Upper lobe of left lung (tissue), 6 donors: ENCODE measurements at regions not wholly inside any gene's neighbourhood (a gene's known extent, or its start where the extent isn't known, plus 50 kb on each side); places are given as distances from the start of the nearest gene placed in this dataset.

ENCODE experiments used
- ATAC-seq, 2 donors: fragments of 200-7000 bp; cut with Tn5 transposase; one replicate each; pipeline ENCODE4 v1.9.1; 2022; ENCODE audit warnings: mild to moderate bottlenecking in 2 of 2, moderate library complexity in 2 of 2; ENCODE audit not compliant: low FRiP score in 2 of 2
- DNase-seq, 2 donors: peaks; one replicate each; pipeline ENCODE4 v3.0.0-alpha.2; 2019 to 2020
- H3K27ac ChIP-seq, 4 donors: fragments of 200-600 bp; sonication (generic); one replicate each; pipeline ENCODE4 v1.5.1; 2016 to 2019
- H3K27me3 ChIP-seq, 4 donors: fragments of 200-600 bp; sonication (generic); one replicate each; pipeline ENCODE4 v1.5.1; 2017 to 2019
- H3K36me3 ChIP-seq, 4 donors: fragments of 200-600 bp; sonication (generic); one replicate each; pipeline ENCODE4 v1.5.1; 2016 to 2019
- H3K4me1 ChIP-seq, 4 donors: fragments of 200-600 bp; sonication (generic); one replicate each; pipeline ENCODE4 v1.5.1; 2018 to 2019
- H3K4me3 ChIP-seq, 4 donors: fragments of 200-600 bp; sonication (generic); one replicate each; pipeline ENCODE4 v1.5.1; 2017 to 2019; ENCODE audit warnings: mild to moderate bottlenecking in 2 of 4, moderate library complexity in 1 of 4
- H3K9me3 ChIP-seq, 4 donors: fragments of 200-600 bp; sonication (generic); one replicate each; pipeline ENCODE4 v1.5.1; 2018 to 2019
- CTCF ChIP-seq, 6 experiments: fragments of 450-650 bp in 4 of 6; fragments of 200-600 bp in 2 of 6; sonication (generic) in 2 of 6; IDR thresholded peaks; one replicate each; pipeline ENCODE4 v1.5.1; 2016 to 2019; ENCODE audit warnings: antibody characterized with exemption in 6 of 6
- EP300 ChIP-seq, 4 donors: sonication (generic); formaldehyde crosslinking; IDR thresholded peaks; one replicate each; pipeline ENCODE4 v1.5.1; 2017; ENCODE audit warnings: antibody characterized with exemption in 4 of 4, control low read depth in 2 of 4
- POLR2A ChIP-seq, 4 donors: fragments of 450-650 bp; IDR thresholded peaks; one replicate each; pipeline ENCODE4 v1.5.1; 2016 to 2017; ENCODE audit warnings: antibody characterized with exemption in 4 of 4, mild to moderate bottlenecking in 2 of 4
- POLR2AphosphoS5 ChIP-seq, 2 donors: sonication (generic); formaldehyde crosslinking; IDR thresholded peaks; one replicate each; pipeline ENCODE4 v1.5.1; 2017; ENCODE audit warnings: antibody characterized with exemption in 2 of 2
- WGBS, 2 donors: methylation state at CpG; one replicate each; pipeline ENCODE4 v1.1.5; 2017 to 2018; 5-methylcytosine and 5-hydroxymethylcytosine counted together
- donor health status: DM: no; HTN: no; CAD: no; lungs with moderate emphysema.
- donor health status: DM: no; HTN: yes; CAD: no; lungs with severe emphysema.

GRCh38 chr2:138355244-138355643 lies 146.3 kb upstream of the SPOPL start:
- H3K27me3 ChIP-seq = no peaks in the 10 kb centered on the region
- DNase-seq (no peak), ATAC-seq (no peak)
- 86 to 95% methylated on average over 2 of the region's 2 CpGs for WGBS, 2 donors
- no peaks in the 10 kb centered on the region for H3K4me1 ChIP-seq
- TF ChIP-seq CTCF (IDR thresholded peaks at IDR 0.05) (no peak), EP300 (IDR thresholded peaks at IDR 0.05) (no peak), POLR2AphosphoS5 (IDR thresholded peaks at IDR 0.05) (no peak), POLR2A (IDR thresholded peaks at IDR 0.05) (no peak)
- H3K9me3 ChIP-seq = no peaks in the 10 kb centered on the region
- no peaks in the 10 kb centered on the region for H3K36me3 ChIP-seq
- H3K4me3 ChIP-seq = no peak overlapping the region
- H3K27ac ChIP-seq = no peak overlapping the region

GRCh38 chr2:138356178-138356577 lies 145.4 kb upstream of the SPOPL start:
- ATAC-seq (peak in 1 of 2 donors; percentile 54), DNase-seq (no peak)
- H3K4me1 ChIP-seq = no peaks in the 10 kb centered on the region
- no peak overlapping the region for H3K27ac ChIP-seq
- no peaks in the 10 kb centered on the region for H3K36me3 ChIP-seq
- H3K4me3 ChIP-seq = no peak overlapping the region
- no peaks in the 10 kb centered on the region for H3K9me3 ChIP-seq
- no peaks in the 10 kb centered on the region for H3K27me3 ChIP-seq
- TF ChIP-seq CTCF (IDR thresholded peaks at IDR 0.05) (no peak), POLR2AphosphoS5 (IDR thresholded peaks at IDR 0.05) (no peak), EP300 (IDR thresholded peaks at IDR 0.05) (no peak), POLR2A (IDR thresholded peaks at IDR 0.05) (no peak)
- WGBS, 2 donors = 24 to 31% methylated on average over 4 of the region's 4 CpGs

- 100% methylated on average over 1 of the region's 1 CpG for WGBS, 2 donors
- Histone ChIP-seq H3K27ac (no peak overlapping the region), H3K9me3 (no peaks in the 10 kb centered on the region), H3K4me3 (no peak overlapping the region), H3K27me3 (no peaks in the 10 kb centered on the region), H3K36me3 (no peaks in the 10 kb centered on the region), H3K4me1 (no peaks in the 10 kb centered on the region)
- TF ChIP-seq POLR2AphosphoS5 (IDR thresholded peaks at IDR 0.05) (no peak), CTCF (IDR thresholded peaks at IDR 0.05) (no peak), EP300 (IDR thresholded peaks at IDR 0.05) (no peak), POLR2A (IDR thresholded peaks at IDR 0.05) (no peak)
- DNase-seq = no peak
- no peak for ATAC-seq
Measured at GRCh38 chr2:138359532-138359931, 142.0 kb upstream of the SPOPL start.

- Histone ChIP-seq H3K27ac (no peak overlapping the region), H3K27me3 (no peaks in the 10 kb centered on the region), H3K4me3 (no peak overlapping the region), H3K9me3 (no peaks in the 10 kb centered on the region), H3K4me1 (no peaks in the 10 kb centered on the region), H3K36me3 (no peaks in the 10 kb centered on the region)
- WGBS, 2 donors = 94% methylated on average over 1 of the region's 1 CpG
- peak in 1 of 2 donors; percentile 76 for ATAC-seq
- no peak for DNase-seq
- TF ChIP-seq POLR2AphosphoS5 (IDR thresholded peaks at IDR 0.05) (no peak), CTCF (IDR thresholded peaks at IDR 0.05) (no peak), EP300 (IDR thresholded peaks at IDR 0.05) (no peak), POLR2A (IDR thresholded peaks at IDR 0.05) (no peak)
Measured at GRCh38 chr2:138364554-138365162, 136.9 kb upstream of the SPOPL start.

GRCh38 chr2:138365581-138365980 lies 136.0 kb upstream of the SPOPL start:
- ATAC-seq (no peak), DNase-seq (no peak)
- no peaks in the 10 kb centered on the region for H3K27me3 ChIP-seq
- 71 to 84% methylated on average over 3 of the region's 3 CpGs for WGBS, 2 donors
- H3K9me3 ChIP-seq = no peaks in the 10 kb centered on the region
- no peaks in the 10 kb centered on the region for H3K4me1 ChIP-seq
- TF ChIP-seq EP300 (IDR thresholded peaks at IDR 0.05) (no peak), POLR2A (IDR thresholded peaks at IDR 0.05) (no peak), POLR2AphosphoS5 (IDR thresholded peaks at IDR 0.05) (no peak), CTCF (IDR thresholded peaks at IDR 0.05) (no peak)
- no peaks in the 10 kb centered on the region for H3K36me3 ChIP-seq
- no peak overlapping the region for H3K4me3 ChIP-seq
- no peak overlapping the region for H3K27ac ChIP-seq
